ENCODE measurements at regions not wholly inside any gene's neighbourhood (a gene's known extent, or its start where the extent isn't known, plus 50 kb on each side); places are given as distances from the start of the nearest gene placed in this dataset.

- no peaks in the 10 kb centered on the region for H3K4me1 ChIP-seq (ENCODE audit: insufficient read depth, low read length, poor library complexity, severe bottlenecking)
- no peak overlapping the region for H3K4me2 ChIP-seq (ENCODE audit: low read depth, low read length, poor library complexity, severe bottlenecking)
- no peaks in the 10 kb centered on the region for H3K27me3 ChIP-seq (ENCODE audit: insufficient read depth, low read length, poor library complexity, severe bottlenecking)
- no peak overlapping the region for H2AFZ ChIP-seq (ENCODE audit: low read length)
- H3K9me3 ChIP-seq (ENCODE audit: insufficient read depth, low read depth, low read length): 0 out of 2 replicates have a peak, but pooled peaks cover 6% of the 10 kb centered on the region
- H3K9ac ChIP-seq (ENCODE audit: low read depth, low read length, poor library complexity, severe bottlenecking): no peak overlapping the region
- H3K36me3 ChIP-seq (ENCODE audit: insufficient read depth, low read length): no peaks in the 10 kb centered on the region
- no peaks in the 10 kb centered on the region for H3F3A ChIP-seq (ENCODE audit: low read depth)
- H3K4me3 ChIP-seq (ENCODE audit: low read length, poor library complexity, severe bottlenecking): no peak overlapping the region
- H4K20me1 ChIP-seq (ENCODE audit: insufficient read depth, low read length, poor library complexity, severe bottlenecking): no peaks in the 10 kb centered on the region
- TF ChIP-seq CTCF (conservative IDR thresholded peaks at IDR 0.05; ENCODE audit: low read length) (no peak), EZH2phosphoT487 (IDR thresholded peaks at IDR 0.05; ENCODE audit: borderline replicate concordance) (no peak)
- no peaks in the 10 kb centered on the region for H3K79me2 ChIP-seq (ENCODE audit: insufficient read depth, low read length)
- H3K9me2 ChIP-seq (replicated peaks; ENCODE audit: low read depth, low read length): no peaks in the 10 kb centered on the region
These were observed 776.4 kb downstream of the TYW1 start for GRCh38 chr7:67773081-67773480.

DNA sequence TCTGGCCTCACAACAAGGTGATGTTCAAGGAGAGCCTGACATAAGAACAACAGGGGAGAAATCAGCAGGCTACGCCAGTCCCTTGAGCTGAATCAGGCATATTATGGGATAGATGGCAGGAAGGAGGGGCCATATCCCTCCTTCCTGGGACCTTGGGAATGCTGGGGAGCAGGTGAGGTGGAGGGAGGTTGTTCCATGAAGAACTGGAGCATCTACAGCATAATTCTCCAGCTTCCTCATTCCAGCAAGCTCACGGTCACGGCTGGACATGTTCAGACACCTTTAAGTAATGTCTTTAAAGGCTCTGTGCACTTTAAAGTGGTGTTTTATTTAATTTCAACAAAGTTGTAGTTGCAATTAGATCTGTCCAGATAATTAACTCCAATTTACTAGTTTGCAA is 780.5 kb downstream of the TYW1 start:
- Histone ChIP-seq H3K4me3 (ENCODE audit: low read length, poor library complexity, severe bottlenecking) (no peak overlapping the region), H2AFZ (ENCODE audit: low read length) (no peak overlapping the region), H3K9me2 (replicated peaks; ENCODE audit: low read depth, low read length) (no peaks in the 10 kb centered on the region), H3F3A (ENCODE audit: low read depth) (no peaks in the 10 kb centered on the region), H4K20me1 (ENCODE audit: insufficient read depth, low read length, poor library complexity, severe bottlenecking) (no peaks in the 10 kb centered on the region), H3K9ac (ENCODE audit: low read depth, low read length, poor library complexity, severe bottlenecking) (no peak overlapping the region), H3K27me3 (ENCODE audit: insufficient read depth, low read length, poor library complexity, severe bottlenecking) (no peaks in the 10 kb centered on the region), H3K4me2 (ENCODE audit: low read depth, low read length, poor library complexity, severe bottlenecking) (no peak overlapping the region), H3K79me2 (ENCODE audit: insufficient read depth, low read length) (no peaks in the 10 kb centered on the region), H3K9me3 (ENCODE audit: insufficient read depth, low read depth, low read length) (no peaks in the 10 kb centered on the region), H3K36me3 (ENCODE audit: insufficient read depth, low read length) (no peaks in the 10 kb centered on the region), H3K4me1 (ENCODE audit: insufficient read depth, low read length, poor library complexity, severe bottlenecking) (no peaks in the 10 kb centered on the region)
- no peak for TF ChIP-seq EZH2phosphoT487 (IDR thresholded peaks at IDR 0.05; ENCODE audit: borderline replicate concordance)
- no peak for TF ChIP-seq CTCF (conservative IDR thresholded peaks at IDR 0.05; ENCODE audit: low read length)

DNA sequence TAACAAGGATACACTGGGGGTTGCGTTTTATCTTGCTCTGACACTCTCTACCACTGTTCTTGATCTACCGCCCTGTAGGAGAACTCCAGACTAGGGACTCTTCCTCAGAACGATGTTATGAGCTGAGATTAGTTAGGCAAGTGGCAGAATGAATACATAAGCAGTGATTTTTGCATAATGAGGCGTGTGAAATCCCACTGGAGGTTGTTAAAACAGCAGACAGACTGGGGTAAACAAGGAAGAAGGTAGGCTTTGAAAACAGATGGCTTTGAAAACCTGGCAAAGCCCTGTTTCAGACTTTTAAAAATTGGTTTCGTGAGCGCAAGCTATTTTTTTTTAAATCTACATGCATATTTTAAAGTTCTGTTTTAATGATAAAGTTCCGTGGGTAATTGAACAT is 785.2 kb downstream of the TYW1 start:
- H3F3A ChIP-seq (ENCODE audit: low read depth): no peaks in the 10 kb centered on the region
- H3K79me2 ChIP-seq (ENCODE audit: insufficient read depth, low read length): no peaks in the 10 kb centered on the region
- no peaks in the 10 kb centered on the region for H3K9me2 ChIP-seq (replicated peaks; ENCODE audit: low read depth, low read length)
- no peak overlapping the region for H3K9ac ChIP-seq (ENCODE audit: low read depth, low read length, poor library complexity, severe bottlenecking)
- no peak overlapping the region for H2AFZ ChIP-seq (ENCODE audit: low read length)
- H3K9me3 ChIP-seq (ENCODE audit: insufficient read depth, low read depth, low read length): 0 out of 2 replicates have a peak, but pooled peaks cover 3% of the 10 kb centered on the region
- no peaks in the 10 kb centered on the region for H4K20me1 ChIP-seq (ENCODE audit: insufficient read depth, low read length, poor library complexity, severe bottlenecking)
- H3K4me1 ChIP-seq (ENCODE audit: insufficient read depth, low read length, poor library complexity, severe bottlenecking): no peaks in the 10 kb centered on the region
- no peak for TF ChIP-seq EZH2phosphoT487 (IDR thresholded peaks at IDR 0.05; ENCODE audit: borderline replicate concordance)
- no peak for TF ChIP-seq CTCF (conservative IDR thresholded peaks at IDR 0.05; ENCODE audit: low read length)
- H3K27me3 ChIP-seq (ENCODE audit: insufficient read depth, low read length, poor library complexity, severe bottlenecking): no peaks in the 10 kb centered on the region
- no peak overlapping the region for H3K4me2 ChIP-seq (ENCODE audit: low read depth, low read length, poor library complexity, severe bottlenecking)
- no peaks in the 10 kb centered on the region for H3K36me3 ChIP-seq (ENCODE audit: insufficient read depth, low read length)
- H3K4me3 ChIP-seq (ENCODE audit: low read length, poor library complexity, severe bottlenecking): no peak overlapping the region
